Chondrocyte (in vitro differentiated cells): ENCODE measurements at regions not wholly inside any gene's neighbourhood (a gene's known extent, or its start where the extent isn't known, plus 50 kb on each side); places are given as distances from the start of the nearest gene placed in this dataset.
"Not testable (repeated sequence)": the region's sequence is repeated elsewhere in the genome, so short reads cannot be mapped to it uniquely, and the experiment has no call there.

Experiments
- DNase-seq: peaks from one replicate; pipeline ENCODE4 v3.0.0; 2021; ENCODE audit warnings: mixed read lengths, low spot score
- H3K27ac Mint-ChIP-seq: one replicate; pipeline ENCODE4 v1.8.0; 2021; ENCODE audit warnings: mild to moderate bottlenecking, moderate library complexity, mixed read lengths; ENCODE audit not compliant: unreplicated experiment
- H3K27me3 Mint-ChIP-seq: 2 replicates; pipeline ENCODE4 v1.8.0; 2021; ENCODE audit warnings: low read depth, mixed read lengths
- H3K36me3 Mint-ChIP-seq: 2 replicates; pipeline ENCODE4 v1.8.0; 2021; ENCODE audit warnings: low read depth, mixed read lengths
- H3K4me1 Mint-ChIP-seq: 2 replicates; pipeline ENCODE4 v1.8.0; 2021; ENCODE audit warnings: low read depth, mild to moderate bottlenecking, mixed read lengths
- H3K4me3 Mint-ChIP-seq: one replicate; pipeline ENCODE4 v1.8.0; 2021; ENCODE audit warnings: mild to moderate bottlenecking, moderate library complexity, mixed read lengths; ENCODE audit not compliant: unreplicated experiment
- H3K9me3 Mint-ChIP-seq: 2 replicates; pipeline ENCODE4 v1.8.0; 2021; ENCODE audit warnings: low read depth, mixed read lengths
- CTCF ChIP-seq: fragments of 200-600 bp; sonication (generic); IDR thresholded peaks from 2 replicates; pipeline ENCODE4 v1.5.0; 2021; ENCODE audit warnings: antibody characterized with exemption, mild to moderate bottlenecking, moderate library complexity

GRCh38 chr6:76509397-76509796, 436.9 kb upstream of the IMPG1 start:
- no peak overlapping the region for H3K4me3 Mint-ChIP-seq
- no peak for DNase-seq
- no peak for TF ChIP-seq CTCF
- H3K27ac Mint-ChIP-seq, result no peak overlapping the region
- peaks cover 6% of the 10 kb centered on the region for H3K27me3 Mint-ChIP-seq
- no peaks in the 10 kb centered on the region for H3K36me3 Mint-ChIP-seq
- H3K9me3 Mint-ChIP-seq, result no peaks in the 10 kb centered on the region
- H3K4me1 Mint-ChIP-seq, result no peaks in the 10 kb centered on the region

GRCh38 chr6:76506808-76507207, 434.3 kb upstream of the IMPG1 start:
- Mint-ChIP-seq H3K36me3 (no peaks in the 10 kb centered on the region), H3K4me3 (no peak overlapping the region), H3K4me1 (no peaks in the 10 kb centered on the region), H3K27ac (no peak overlapping the region), H3K27me3 (peaks cover 4% of the 10 kb centered on the region), H3K9me3 (no peaks in the 10 kb centered on the region)
- no peak for TF ChIP-seq CTCF
- DNase-seq, result no peak

GRCh38 chr6:76495909-76496308, 423.4 kb upstream of the IMPG1 start:
- Mint-ChIP-seq H3K27ac (no peak overlapping the region), H3K9me3 (peaks cover 40% of the 10 kb centered on the region), H3K4me3 (no peak overlapping the region), H3K27me3 (no peaks in the 10 kb centered on the region), H3K36me3 (peaks cover 3% of the 10 kb centered on the region), H3K4me1 (no peaks in the 10 kb centered on the region)
- TF ChIP-seq CTCF, result no peak
- no peak for DNase-seq

- H3K27ac Mint-ChIP-seq, H3K4me1 Mint-ChIP-seq, DNase-seq, H3K4me3 Mint-ChIP-seq, H3K36me3 Mint-ChIP-seq, H3K27me3 Mint-ChIP-seq: not testable (repeated sequence)
- H3K9me3 Mint-ChIP-seq, result peaks cover 50% of the 10 kb centered on the region
These were observed 418.9 kb upstream of the IMPG1 start for GRCh38 chr6:76491376-76491775.

- no peak for DNase-seq
- no peak for TF ChIP-seq CTCF
- Mint-ChIP-seq H3K4me3 (no peak overlapping the region), H3K36me3 (peaks cover 3% of the 10 kb centered on the region), H3K27me3 (no peaks in the 10 kb centered on the region), H3K27ac (no peak overlapping the region), H3K4me1 (no peaks in the 10 kb centered on the region), H3K9me3 (peaks cover 45% of the 10 kb centered on the region)
These were observed 418.0 kb upstream of the IMPG1 start for GRCh38 chr6:76490456-76490855.

GRCh38 chr6:76481101-76481500, 408.6 kb upstream of the IMPG1 start:
- no peaks in the 10 kb centered on the region for H3K4me1 Mint-ChIP-seq
- peaks cover 39% of the 10 kb centered on the region for H3K9me3 Mint-ChIP-seq
- no peaks in the 10 kb centered on the region for H3K27me3 Mint-ChIP-seq

More at GRCh38 chr6:76481101-76481500, 408.6 kb upstream of the IMPG1 start:
- Mint-ChIP-seq H3K27ac (no peak overlapping the region), H3K4me3 (no peak overlapping the region), H3K36me3 (peaks cover 5% of the 10 kb centered on the region)
- no peak for TF ChIP-seq CTCF
- DNase-seq, result no peak
